Loucy (cell line): ENCODE measurements at regions not wholly inside any gene's neighbourhood (a gene's known extent, or its start where the extent isn't known, plus 50 kb on each side); places are given as distances from the start of the nearest gene placed in this dataset.

ENCODE experiments used
- CTCF ChIP-seq: fragments of 200-600 bp; sonication (generic); conservative IDR thresholded peaks from 2 replicates; pipeline ENCODE4 v1.5.1; 2014; ENCODE audit warnings: mild to moderate bottlenecking, antibody characterized with exemption, low read length
- EZH2phosphoT487 ChIP-seq: fragments of 200-600 bp; IDR thresholded peaks from 2 replicates; pipeline ENCODE4 v1.6.1; 2018; ENCODE audit warnings: antibody characterized with exemption, mild to moderate bottlenecking, moderate library complexity, borderline replicate concordance

- TF ChIP-seq CTCF (no peak), EZH2phosphoT487 (no peak)
These were observed 282.1 kb upstream of the TMEM161B start for GRCh38 chr5:88550736-88551135.
